D721Med (cell line): ENCODE measurements at regions not wholly inside any gene's neighbourhood (a gene's known extent, or its start where the extent isn't known, plus 50 kb on each side); places are given as distances from the start of the nearest gene placed in this dataset.
A peak's percentile ranks its signal among the peaks of the same experiment; 100 is the strongest.
"Not testable (repeated sequence)": the region's sequence is repeated elsewhere in the genome, so short reads cannot be mapped to it uniquely, and the experiment has no call there.

Experiments
- DNase-seq: peaks from one replicate; pipeline ENCODE4 v3.0.0; 2011; ENCODE audit warnings: low spot score; ENCODE audit not compliant: insufficient read length
- FAIRE-seq: peaks from 2 replicates; lab custom pipeline; 2011; peaks lifted over from hg19 to GRCh38; lab: Jason Lieb, UNC
- CTCF ChIP-seq: IDR thresholded peaks from 2 replicates; pipeline ENCODE4 v1.5.1; 2012; ENCODE audit warnings: mild to moderate bottlenecking, control low read depth; ENCODE audit not compliant: insufficient read depth; ENCODE audit errors: missing control alignments

GRCh38 chr7:65295409-65295808, 78.2 kb upstream of the ZNF92 start:
- TF ChIP-seq CTCF = no peak
- peak; percentile 85 for FAIRE-seq

GRCh38 chr7:65290340-65290739, 83.3 kb upstream of the ZNF92 start:
- not testable (repeated sequence) for DNase-seq, FAIRE-seq

More at GRCh38 chr7:65295409-65295808, 78.2 kb upstream of the ZNF92 start:
- DNase-seq = no peak

- no peak for TF ChIP-seq CTCF
- no peak for FAIRE-seq
- DNase-seq = no peak
Measured at GRCh38 chr7:65287023-65287422, 86.6 kb upstream of the ZNF92 start.

- no peak for FAIRE-seq
- no peak for TF ChIP-seq CTCF
- no peak for DNase-seq
Measured at GRCh38 chr7:65285906-65286864, 87.5 kb upstream of the ZNF92 start.

GRCh38 chr7:65285241-65285640, 88.4 kb upstream of the ZNF92 start:
- not testable (repeated sequence) for DNase-seq, FAIRE-seq

GRCh38 chr7:65279795-65280194, 93.9 kb upstream of the ZNF92 start:
- FAIRE-seq (no peak), DNase-seq (no peak)
- no peak for TF ChIP-seq CTCF

- TF ChIP-seq CTCF = no peak
- FAIRE-seq = no peak
- DNase-seq = no peak
Measured at GRCh38 chr7:65276822-65277221, 96.8 kb upstream of the ZNF92 start.

GRCh38 chr7:65271502-65271901, 102.2 kb upstream of the ZNF92 start:
- DNase-seq, FAIRE-seq: not testable (repeated sequence)
